ENCODE measurements at regions not wholly inside any gene's neighbourhood (a gene's known extent, or its start where the extent isn't known, plus 50 kb on each side); places are given as distances from the start of the nearest gene placed in this dataset.

DNA sequence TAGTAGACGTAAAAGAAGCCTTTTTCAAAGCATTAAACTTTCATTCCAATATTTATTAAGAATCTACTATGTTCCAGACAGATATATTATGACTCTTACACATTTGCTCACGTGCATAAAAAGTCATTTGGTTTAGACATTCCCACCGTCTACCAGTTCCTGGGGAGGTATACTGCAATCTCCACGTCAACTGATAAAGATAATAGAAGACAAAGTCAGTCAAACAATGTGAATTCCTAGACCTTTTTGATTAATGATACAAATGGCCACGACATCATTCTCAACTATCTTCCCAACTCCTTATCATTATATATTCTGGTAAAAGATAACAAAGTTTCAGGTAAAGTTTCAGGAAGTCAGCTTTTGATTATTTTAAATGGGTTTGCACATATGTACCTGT lies 69.0 kb downstream of the SIPA1L2 start:
- no peaks in the 10 kb centered on the region for H3K27me3 ChIP-seq (ENCODE audit: low read length)
- H3K4me2 ChIP-seq (ENCODE audit: low read depth, low read length, poor library complexity, severe bottlenecking): no peak overlapping the region
- no peak overlapping the region for H3K9ac ChIP-seq (ENCODE audit: low read length)
- no peaks in the 10 kb centered on the region for H4K20me1 ChIP-seq (ENCODE audit: insufficient read depth, low read depth, low read length)
- no peaks in the 10 kb centered on the region for H3K9me3 ChIP-seq (ENCODE audit: low read length)
- H3K79me2 ChIP-seq (ENCODE audit: low read length): no peaks in the 10 kb centered on the region
- no peak overlapping the region for H3K4me3 ChIP-seq (ENCODE audit: low read length)
- no peak overlapping the region for H2AFZ ChIP-seq (ENCODE audit: low read length)
- H3K27ac ChIP-seq (ENCODE audit: low read length): no peak overlapping the region
- H3K9me2 ChIP-seq (replicated peaks; ENCODE audit: insufficient read depth, low read length): no peaks in the 10 kb centered on the region
- DNase-seq: no peak
- H3K36me3 ChIP-seq (ENCODE audit: insufficient read depth, low read length): no peaks in the 10 kb centered on the region
- no peaks in the 10 kb centered on the region for H3K4me1 ChIP-seq (ENCODE audit: low read length)

DNA sequence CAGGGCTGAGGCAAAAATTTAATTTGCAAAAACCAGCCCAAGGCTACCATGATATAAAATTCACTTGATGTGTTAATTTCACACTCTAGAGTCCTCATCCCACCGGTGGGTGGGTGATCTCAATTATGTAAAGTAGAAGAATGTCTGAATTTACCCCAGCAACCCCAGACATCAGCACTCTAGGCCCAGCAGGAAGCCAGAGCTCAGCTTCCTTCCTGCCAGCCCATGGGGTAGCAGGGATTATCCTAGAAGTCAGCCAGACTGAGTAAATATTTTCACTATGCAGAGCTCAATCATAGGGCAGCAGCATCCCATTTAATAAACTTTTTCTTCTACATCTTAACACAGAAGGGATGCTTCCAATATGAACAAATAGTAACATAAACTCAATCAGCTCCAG lies 71.0 kb downstream of the SIPA1L2 start:
- Histone ChIP-seq H3K9ac (ENCODE audit: low read length) (no peak overlapping the region), H3K79me2 (ENCODE audit: low read length) (no peaks in the 10 kb centered on the region), H3K9me2 (replicated peaks; ENCODE audit: insufficient read depth, low read length) (no peaks in the 10 kb centered on the region), H3K27ac (ENCODE audit: low read length) (no peak overlapping the region), H3K9me3 (ENCODE audit: low read length) (no peaks in the 10 kb centered on the region), H3K36me3 (ENCODE audit: insufficient read depth, low read length) (no peaks in the 10 kb centered on the region), H3K4me3 (ENCODE audit: low read length) (no peak overlapping the region), H2AFZ (ENCODE audit: low read length) (no peak overlapping the region), H3K4me2 (ENCODE audit: low read depth, low read length, poor library complexity, severe bottlenecking) (no peak overlapping the region), H3K27me3 (ENCODE audit: low read length) (no peaks in the 10 kb centered on the region), H4K20me1 (ENCODE audit: insufficient read depth, low read depth, low read length) (no peaks in the 10 kb centered on the region), H3K4me1 (ENCODE audit: low read length) (no peaks in the 10 kb centered on the region)
- DNase-seq: no peak

- Histone ChIP-seq H3K4me1 (ENCODE audit: low read length) (no peaks in the 10 kb centered on the region), H3K4me3 (ENCODE audit: low read length) (no peak overlapping the region), H3K9me2 (replicated peaks; ENCODE audit: insufficient read depth, low read length) (no peaks in the 10 kb centered on the region), H3K9me3 (ENCODE audit: low read length) (no peaks in the 10 kb centered on the region), H3K36me3 (ENCODE audit: insufficient read depth, low read length) (no peaks in the 10 kb centered on the region), H3K27ac (ENCODE audit: low read length) (no peak overlapping the region), H3K27me3 (ENCODE audit: low read length) (no peaks in the 10 kb centered on the region), H4K20me1 (ENCODE audit: insufficient read depth, low read depth, low read length) (no peaks in the 10 kb centered on the region), H2AFZ (ENCODE audit: low read length) (no peak overlapping the region), H3K4me2 (ENCODE audit: low read depth, low read length, poor library complexity, severe bottlenecking) (no peak overlapping the region), H3K79me2 (ENCODE audit: low read length) (no peaks in the 10 kb centered on the region), H3K9ac (ENCODE audit: low read length) (no peak overlapping the region)
- DNase-seq: no peak
These were observed 72.3 kb downstream of the SIPA1L2 start for GRCh38 chr1:232557502-232558191.

GRCh38 chr1:232557096-232557495 lies 72.8 kb downstream of the SIPA1L2 start:
- H3K9me2 ChIP-seq (replicated peaks; ENCODE audit: insufficient read depth, low read length): no peaks in the 10 kb centered on the region
- H3K27me3 ChIP-seq (ENCODE audit: low read length): no peaks in the 10 kb centered on the region
- H3K4me3 ChIP-seq (ENCODE audit: low read length): no peak overlapping the region
- H2AFZ ChIP-seq (ENCODE audit: low read length): no peak overlapping the region
- H4K20me1 ChIP-seq (ENCODE audit: insufficient read depth, low read depth, low read length): no peaks in the 10 kb centered on the region
- H3K9me3 ChIP-seq (ENCODE audit: low read length): no peaks in the 10 kb centered on the region
- no peak overlapping the region for H3K4me2 ChIP-seq (ENCODE audit: low read depth, low read length, poor library complexity, severe bottlenecking)
- H3K79me2 ChIP-seq (ENCODE audit: low read length): no peaks in the 10 kb centered on the region
- H3K9ac ChIP-seq (ENCODE audit: low read length): no peak overlapping the region
- no peak overlapping the region for H3K27ac ChIP-seq (ENCODE audit: low read length)
- H3K4me1 ChIP-seq (ENCODE audit: low read length): no peaks in the 10 kb centered on the region
- no peak for DNase-seq
- H3K36me3 ChIP-seq (ENCODE audit: insufficient read depth, low read length): no peaks in the 10 kb centered on the region

- H3K27ac ChIP-seq (ENCODE audit: low read length): no peak overlapping the region
- no peak overlapping the region for H3K4me3 ChIP-seq (ENCODE audit: low read length)
- H3K4me1 ChIP-seq (ENCODE audit: low read length): no peaks in the 10 kb centered on the region
- H2AFZ ChIP-seq (ENCODE audit: low read length): no peak overlapping the region
- no peaks in the 10 kb centered on the region for H3K79me2 ChIP-seq (ENCODE audit: low read length)
- H3K9me2 ChIP-seq (replicated peaks; ENCODE audit: insufficient read depth, low read length): no peaks in the 10 kb centered on the region
- H3K9me3 ChIP-seq (ENCODE audit: low read length): no peaks in the 10 kb centered on the region
- no peak for DNase-seq
- H4K20me1 ChIP-seq (ENCODE audit: insufficient read depth, low read depth, low read length): no peaks in the 10 kb centered on the region
- no peaks in the 10 kb centered on the region for H3K36me3 ChIP-seq (ENCODE audit: insufficient read depth, low read length)
- no peak overlapping the region for H3K9ac ChIP-seq (ENCODE audit: low read length)
- H3K27me3 ChIP-seq (ENCODE audit: low read length): no peaks in the 10 kb centered on the region
- no peak overlapping the region for H3K4me2 ChIP-seq (ENCODE audit: low read depth, low read length, poor library complexity, severe bottlenecking)
These were observed 73.6 kb downstream of the SIPA1L2 start for GRCh38 chr1:232556351-232556750.

GRCh38 chr1:232555494-232556210 lies 74.3 kb downstream of the SIPA1L2 start:
- no peaks in the 10 kb centered on the region for H3K27me3 ChIP-seq (ENCODE audit: low read length)
- H3K4me3 ChIP-seq (ENCODE audit: low read length): no peak overlapping the region
- H3K4me1 ChIP-seq (ENCODE audit: low read length): no peaks in the 10 kb centered on the region
- H3K36me3 ChIP-seq (ENCODE audit: insufficient read depth, low read length): no peaks in the 10 kb centered on the region
- no peaks in the 10 kb centered on the region for H3K9me3 ChIP-seq (ENCODE audit: low read length)
- no peak for DNase-seq
- H2AFZ ChIP-seq (ENCODE audit: low read length): no peak overlapping the region
- H4K20me1 ChIP-seq (ENCODE audit: insufficient read depth, low read depth, low read length): no peaks in the 10 kb centered on the region
- H3K9me2 ChIP-seq (replicated peaks; ENCODE audit: insufficient read depth, low read length): no peaks in the 10 kb centered on the region
- no peak overlapping the region for H3K27ac ChIP-seq (ENCODE audit: low read length)
- H3K79me2 ChIP-seq (ENCODE audit: low read length): no peaks in the 10 kb centered on the region
- no peak overlapping the region for H3K4me2 ChIP-seq (ENCODE audit: low read depth, low read length, poor library complexity, severe bottlenecking)
- H3K9ac ChIP-seq (ENCODE audit: low read length): no peak overlapping the region

DNA sequence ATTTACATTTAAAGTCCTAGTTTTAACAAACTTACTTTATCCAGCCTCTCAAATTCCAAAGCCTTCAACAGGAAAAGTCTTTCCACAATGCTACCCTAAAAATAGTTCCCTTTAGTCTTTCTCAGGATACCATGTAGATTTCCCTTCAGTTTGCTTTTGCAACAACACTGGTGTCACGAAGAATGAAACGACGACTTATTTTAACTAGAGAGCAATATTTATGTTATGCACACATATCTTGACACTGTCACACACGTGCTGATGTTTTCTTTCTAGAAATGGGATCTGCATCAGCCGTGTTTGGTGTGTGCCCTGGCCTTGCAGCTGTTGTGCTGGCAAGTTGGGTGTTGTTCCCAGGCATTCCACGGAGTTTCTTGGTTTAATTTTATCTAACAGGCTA lies 75.5 kb downstream of the SIPA1L2 start:
- no peaks in the 10 kb centered on the region for H3K9me3 ChIP-seq (ENCODE audit: low read length)

GRCh38 chr1:232553809-232554208 lies 76.1 kb downstream of the SIPA1L2 start:
- no peaks in the 10 kb centered on the region for H3K4me1 ChIP-seq (ENCODE audit: low read length)

More for the DNA sequence above, 75.5 kb downstream of the SIPA1L2 start:
- no peaks in the 10 kb centered on the region for H3K36me3 ChIP-seq (ENCODE audit: insufficient read depth, low read length)
- H3K9ac ChIP-seq (ENCODE audit: low read length): no peak overlapping the region
- no peak overlapping the region for H3K4me3 ChIP-seq (ENCODE audit: low read length)
- no peak overlapping the region for H3K27ac ChIP-seq (ENCODE audit: low read length)
- H3K4me1 ChIP-seq (ENCODE audit: low read length): no peaks in the 10 kb centered on the region
- H2AFZ ChIP-seq (ENCODE audit: low read length): no peak overlapping the region
- no peak overlapping the region for H3K4me2 ChIP-seq (ENCODE audit: low read depth, low read length, poor library complexity, severe bottlenecking)
- DNase-seq: no peak
- no peaks in the 10 kb centered on the region for H3K79me2 ChIP-seq (ENCODE audit: low read length)
- H3K27me3 ChIP-seq (ENCODE audit: low read length): no peaks in the 10 kb centered on the region
- no peaks in the 10 kb centered on the region for H3K9me2 ChIP-seq (replicated peaks; ENCODE audit: insufficient read depth, low read length)
- no peaks in the 10 kb centered on the region for H4K20me1 ChIP-seq (ENCODE audit: insufficient read depth, low read depth, low read length)

More at GRCh38 chr1:232553809-232554208, 76.1 kb downstream of the SIPA1L2 start:
- no peaks in the 10 kb centered on the region for H3K36me3 ChIP-seq (ENCODE audit: insufficient read depth, low read length)
- no peak overlapping the region for H3K9ac ChIP-seq (ENCODE audit: low read length)
- no peaks in the 10 kb centered on the region for H4K20me1 ChIP-seq (ENCODE audit: insufficient read depth, low read depth, low read length)
- H3K4me2 ChIP-seq (ENCODE audit: low read depth, low read length, poor library complexity, severe bottlenecking): no peak overlapping the region
- H2AFZ ChIP-seq (ENCODE audit: low read length): no peak overlapping the region
- H3K9me2 ChIP-seq (replicated peaks; ENCODE audit: insufficient read depth, low read length): no peaks in the 10 kb centered on the region
- no peak overlapping the region for H3K4me3 ChIP-seq (ENCODE audit: low read length)
- no peaks in the 10 kb centered on the region for H3K79me2 ChIP-seq (ENCODE audit: low read length)
- DNase-seq: no peak
- H3K27me3 ChIP-seq (ENCODE audit: low read length): no peaks in the 10 kb centered on the region
- no peak overlapping the region for H3K27ac ChIP-seq (ENCODE audit: low read length)
- H3K9me3 ChIP-seq (ENCODE audit: low read length): no peaks in the 10 kb centered on the region
